HepG2 (cell line): ENCODE measurements at regions not wholly inside any gene's neighbourhood (a gene's known extent, or its start where the extent isn't known, plus 50 kb on each side); places are given as distances from the start of the nearest gene placed in this dataset.

ENCODE experiments used
- BRCA1 ChIP-seq: sonication (generic); formaldehyde crosslinking; IDR thresholded peaks from 2 replicates; pipeline ENCODE4 v1.4.0; 2020; ENCODE audit warnings: missing genetic modification reagents
- EED ChIP-seq: sonication (generic); formaldehyde crosslinking; IDR thresholded peaks from 2 replicates; pipeline ENCODE4 v1.5.0; 2020; ENCODE audit warnings: mild to moderate bottlenecking, missing genetic modification reagents
- HCFC1 ChIP-seq: fragments of 150-350 bp; IDR thresholded peaks from 2 replicates; pipeline ENCODE4 v1.6.1; 2014; ENCODE audit warnings: low read depth, low read length
- NFE2 ChIP-seq: sonication (generic); formaldehyde crosslinking; IDR thresholded peaks from 2 replicates; pipeline ENCODE4 v1.4.0; 2020; ENCODE audit warnings: missing genetic modification reagents
- RAD21 ChIP-seq: fragments of 450-650 bp; formaldehyde crosslinking; IDR thresholded peaks from 2 replicates; pipeline ENCODE4 v1.5.0; 2020; ENCODE audit warnings: mild to moderate bottlenecking
- TAF1 ChIP-seq: sonication (generic); formaldehyde crosslinking; IDR thresholded peaks from 2 replicates; pipeline ENCODE4 v1.4.0; 2020; ENCODE audit warnings: missing genetic modification reagents
- ZNF143 ChIP-seq: sonication (generic); formaldehyde crosslinking; IDR thresholded peaks from 2 replicates; pipeline ENCODE4 v1.4.0; 2020; ENCODE audit warnings: missing genetic modification reagents
- ZNF747 ChIP-seq: sonication (generic); formaldehyde crosslinking; IDR thresholded peaks from 2 replicates; pipeline ENCODE4 v1.8.1; 2023; ENCODE audit warnings: missing genetic modification reagents, mild to moderate bottlenecking, borderline replicate concordance

GRCh38 chr1:219526074-219526473 is 86.8 kb downstream of the ZC3H11B start:
- no peak for TF ChIP-seq ZNF747
- no peak for TF ChIP-seq RAD21
- no peak for TF ChIP-seq EED (CRISPR knock-in tag)
- no peak for TF ChIP-seq NFE2 (CRISPR knock-in tag)
- no peak for TF ChIP-seq BRCA1
- TF ChIP-seq ZNF143 = no peak
- no peak for TF ChIP-seq TAF1
- no peak for TF ChIP-seq HCFC1
